CD4-positive, alpha-beta T cell treated with Interleukin-15 for 1 hour (primary cell): ENCODE measurements at regions not wholly inside any gene's neighbourhood (a gene's known extent, or its start where the extent isn't known, plus 50 kb on each side); places are given as distances from the start of the nearest gene placed in this dataset.

ENCODE experiments used
- DNase-seq: peaks from one replicate; pipeline ENCODE4 v3.0.0-alpha.2; 2020

DNA sequence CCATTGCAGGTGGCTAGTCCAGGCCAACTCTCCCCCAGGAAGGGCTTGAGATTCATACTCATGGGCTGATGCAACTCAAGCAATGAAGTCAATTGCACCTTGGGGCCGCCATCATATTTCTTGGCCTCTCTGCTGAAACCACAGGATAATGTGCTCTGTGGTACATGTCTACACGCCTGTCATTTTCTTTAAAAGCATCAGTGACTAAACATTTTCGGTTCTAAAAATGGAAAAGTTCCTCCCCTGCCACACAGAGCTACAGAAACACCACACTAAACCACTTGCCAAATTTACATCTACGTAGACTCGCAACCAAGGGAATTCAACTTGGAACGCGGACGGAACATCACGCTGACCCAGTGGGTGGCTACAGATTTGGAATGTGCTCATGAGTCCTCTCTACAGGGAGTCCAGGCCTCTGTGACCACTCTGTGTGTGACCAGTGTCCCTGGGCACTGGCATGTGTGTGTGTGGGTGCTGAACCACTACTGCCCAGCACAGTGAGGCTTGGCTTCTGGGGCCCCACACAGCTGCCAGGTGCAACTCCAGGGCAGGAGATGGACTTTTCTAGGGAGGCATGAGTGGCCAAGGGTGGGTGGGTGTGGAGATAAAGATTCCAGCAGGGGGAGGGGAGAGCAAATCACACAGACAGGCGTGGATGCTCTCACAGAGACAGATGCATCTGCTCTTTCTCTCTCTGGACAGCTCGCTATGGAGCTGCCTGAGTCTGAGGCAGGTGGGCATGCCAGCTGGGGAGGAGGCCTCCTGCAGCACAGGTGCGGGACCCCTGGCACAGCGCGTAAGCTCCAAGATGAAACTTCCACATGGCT is 261.9 kb downstream of the CTTN start:
- DNase-seq = no peak

GRCh38 chr11:70660889-70661197 is 262.5 kb downstream of the CTTN start:
- no peak for DNase-seq

DNA sequence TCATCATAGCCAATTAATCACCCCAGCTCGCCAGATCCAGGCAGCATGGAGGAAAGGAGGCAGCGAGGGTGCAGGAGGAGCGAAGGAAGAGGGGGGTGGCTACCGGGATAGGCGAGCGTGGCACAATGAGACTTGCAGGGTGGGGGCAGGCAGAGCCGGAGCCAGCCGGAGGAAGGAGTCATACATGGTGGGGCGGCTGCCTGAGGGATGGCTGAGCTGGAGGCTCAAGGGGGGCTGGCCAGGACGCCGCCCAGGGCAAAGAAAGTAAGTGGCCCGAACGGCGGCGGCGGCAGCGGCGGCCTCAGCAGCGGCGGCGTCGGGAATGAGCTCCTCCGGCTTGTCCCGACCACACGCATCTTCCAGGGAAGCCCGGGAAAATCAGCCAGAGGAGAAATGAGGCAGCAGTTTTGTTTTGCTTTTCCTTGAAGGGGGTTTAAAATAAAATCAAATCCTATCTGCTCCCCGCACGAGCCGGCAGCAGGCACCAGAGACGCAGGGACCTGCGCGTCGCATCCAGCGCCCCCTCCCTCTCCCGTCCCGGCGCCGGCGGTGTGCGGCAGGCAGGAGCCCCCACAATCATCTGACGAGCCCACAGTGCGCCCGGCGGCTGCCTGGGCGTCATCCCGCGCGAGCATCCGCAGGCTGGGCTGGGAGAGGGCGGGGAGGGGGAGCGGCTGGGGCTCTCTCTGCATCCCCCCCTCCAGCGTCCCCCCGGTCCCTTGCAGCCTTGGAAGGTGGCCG is 263.6 kb downstream of the CTTN start:
- DNase-seq = no peak

DNA sequence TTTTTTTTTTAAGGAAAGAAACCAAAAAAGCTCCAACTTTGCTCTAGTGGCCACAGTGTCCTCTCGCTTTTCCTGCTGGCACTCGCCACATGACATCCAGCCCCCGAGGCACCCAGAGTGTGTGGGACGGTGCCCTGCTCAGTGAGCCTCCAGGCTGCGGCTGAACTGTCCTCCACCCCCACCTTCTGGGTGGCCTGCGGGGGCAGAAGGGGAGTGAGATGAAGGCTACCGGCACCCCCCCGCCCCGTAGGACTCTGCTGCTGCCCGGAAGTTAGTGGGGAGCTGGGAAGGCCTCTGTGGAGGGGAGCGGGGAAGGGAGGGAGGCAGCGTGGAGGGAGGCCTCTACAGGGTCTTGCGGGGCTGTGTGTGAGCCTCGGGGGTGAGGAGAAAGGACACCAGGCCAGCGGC is 264.4 kb downstream of the CTTN start:
- DNase-seq = no peak

GRCh38 chr11:70663815-70664214 is 265.5 kb downstream of the CTTN start:
- DNase-seq = no peak

DNA sequence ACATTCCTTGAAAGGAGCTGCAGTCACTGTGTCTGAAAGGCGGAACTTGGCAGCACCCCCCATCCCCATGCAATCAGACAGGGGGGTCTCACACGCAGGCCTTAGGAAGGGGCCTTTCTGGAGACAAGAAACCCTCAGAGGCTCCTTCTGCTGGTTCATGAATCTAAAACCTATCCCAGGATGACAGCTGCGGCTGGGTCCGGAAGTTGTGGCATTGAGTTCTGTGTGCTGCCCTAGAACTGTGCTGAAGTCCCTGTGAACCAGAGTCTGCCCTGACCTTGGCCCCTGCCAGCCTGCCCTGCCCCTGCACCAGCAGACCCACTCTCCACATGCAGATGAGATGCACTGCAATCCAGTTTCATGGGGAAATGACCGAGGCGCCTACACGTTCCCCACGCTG is 268.0 kb downstream of the CTTN start:
- DNase-seq = no peak

GRCh38 chr11:70667767-70668166 is 269.4 kb downstream of the CTTN start:
- DNase-seq = no peak

GRCh38 chr11:70668204-70669202 is 270.2 kb downstream of the CTTN start:
- DNase-seq = no peak

DNA sequence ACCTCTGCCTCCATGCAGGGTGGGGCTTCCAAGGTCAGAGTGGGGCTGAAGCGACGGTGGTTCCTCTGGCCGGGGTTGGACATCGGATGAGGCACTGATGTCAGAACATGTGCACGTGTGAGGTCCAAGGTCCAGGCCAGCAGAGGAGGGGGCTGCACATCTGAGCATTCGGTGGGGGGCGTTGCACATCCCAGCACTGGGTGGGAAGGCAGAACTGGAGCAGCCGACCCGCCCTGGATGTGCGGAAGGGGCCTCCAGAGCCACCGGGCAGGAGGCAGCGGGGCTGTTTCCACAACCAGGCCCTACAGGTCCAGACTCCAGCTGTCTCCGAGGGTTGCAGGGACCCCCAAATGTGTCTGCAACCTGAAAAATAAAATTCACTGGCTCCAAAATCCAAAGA is 271.0 kb downstream of the CTTN start:
- DNase-seq = no peak

DNA sequence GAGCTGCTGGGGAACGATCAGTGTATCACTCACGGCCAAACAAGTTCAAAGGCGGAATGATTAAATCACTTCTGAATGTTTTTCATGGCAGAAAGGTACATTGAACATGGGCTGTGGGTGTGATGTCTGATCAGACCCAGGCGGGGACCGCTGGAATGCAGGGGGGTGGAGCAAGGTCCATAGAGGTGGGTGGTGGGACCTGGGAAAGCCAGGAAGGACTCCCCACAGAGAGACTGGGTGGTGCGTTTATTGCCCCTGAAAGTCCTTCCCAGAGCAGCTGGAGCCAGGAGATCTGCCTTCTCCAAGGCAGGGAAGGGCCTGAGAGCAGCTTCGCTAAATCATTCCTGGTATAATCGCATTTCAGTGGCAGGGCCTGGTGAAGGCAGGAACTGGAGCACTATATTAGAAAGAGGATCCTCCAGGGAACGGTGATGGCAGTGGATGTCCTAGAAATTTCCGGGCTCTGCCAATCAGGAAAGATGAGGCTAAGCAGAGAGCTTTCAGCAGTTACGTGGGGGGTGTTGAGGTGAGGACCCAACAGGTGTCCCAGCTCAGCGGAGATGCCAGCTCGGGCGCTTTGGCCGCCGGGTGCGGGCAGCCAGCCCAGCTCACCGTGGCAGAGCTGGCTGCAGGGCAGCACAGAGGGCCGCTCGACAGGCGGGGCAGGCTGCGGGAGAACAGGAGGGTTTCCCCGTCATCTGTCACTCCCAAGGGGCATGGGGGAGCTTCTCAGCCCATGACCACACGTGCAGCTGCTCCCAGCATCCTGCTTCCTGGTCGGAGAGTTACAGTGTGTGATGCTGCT is 271.7 kb downstream of the CTTN start:
- DNase-seq = no peak

DNA sequence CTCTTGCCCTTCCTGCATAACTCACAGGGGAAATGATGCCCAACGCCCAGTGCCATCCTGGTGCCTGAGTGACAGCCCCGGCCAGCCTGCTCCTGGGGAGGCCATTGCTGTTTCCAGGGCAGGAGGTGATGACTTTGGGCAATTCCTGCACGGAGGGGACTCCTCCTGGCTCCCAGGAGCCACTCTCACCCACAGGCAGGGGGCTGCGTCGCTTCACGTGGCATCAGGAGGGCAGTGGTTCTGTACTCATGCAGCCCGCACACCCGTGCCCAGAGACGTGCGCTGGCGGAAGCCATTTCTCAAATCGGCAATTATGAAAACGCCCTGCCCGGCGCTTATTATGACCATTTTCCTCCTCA is 272.3 kb downstream of the CTTN start:
- no peak for DNase-seq

DNA sequence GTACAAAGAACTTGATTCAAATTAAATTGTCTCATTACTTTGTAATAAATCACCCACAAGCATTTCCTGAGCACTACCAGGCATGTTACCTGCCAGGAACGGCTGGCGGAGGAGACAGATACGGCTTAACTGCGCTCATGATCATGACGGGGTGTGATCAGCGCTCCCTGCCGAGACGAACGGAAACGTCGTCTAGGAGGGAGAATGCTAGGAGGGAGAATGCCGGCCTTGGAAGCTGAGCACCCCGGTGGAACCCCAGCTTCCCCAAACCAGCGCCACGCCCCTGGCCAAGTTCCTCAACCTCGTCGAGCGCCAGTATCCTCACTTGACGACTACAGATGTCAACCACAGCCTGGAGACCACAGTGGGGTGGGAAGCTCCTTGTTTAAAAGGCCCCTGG is 272.8 kb downstream of the CTTN start:
- no peak for DNase-seq

GRCh38 chr11:70671611-70672010 is 273.3 kb downstream of the CTTN start:
- no peak for DNase-seq

GRCh38 chr11:70672991-70673653 is 274.8 kb downstream of the CTTN start:
- no peak for DNase-seq

- no peak for DNase-seq
Measured at GRCh38 chr11:70674605-70675004, 276.3 kb downstream of the CTTN start.

DNA sequence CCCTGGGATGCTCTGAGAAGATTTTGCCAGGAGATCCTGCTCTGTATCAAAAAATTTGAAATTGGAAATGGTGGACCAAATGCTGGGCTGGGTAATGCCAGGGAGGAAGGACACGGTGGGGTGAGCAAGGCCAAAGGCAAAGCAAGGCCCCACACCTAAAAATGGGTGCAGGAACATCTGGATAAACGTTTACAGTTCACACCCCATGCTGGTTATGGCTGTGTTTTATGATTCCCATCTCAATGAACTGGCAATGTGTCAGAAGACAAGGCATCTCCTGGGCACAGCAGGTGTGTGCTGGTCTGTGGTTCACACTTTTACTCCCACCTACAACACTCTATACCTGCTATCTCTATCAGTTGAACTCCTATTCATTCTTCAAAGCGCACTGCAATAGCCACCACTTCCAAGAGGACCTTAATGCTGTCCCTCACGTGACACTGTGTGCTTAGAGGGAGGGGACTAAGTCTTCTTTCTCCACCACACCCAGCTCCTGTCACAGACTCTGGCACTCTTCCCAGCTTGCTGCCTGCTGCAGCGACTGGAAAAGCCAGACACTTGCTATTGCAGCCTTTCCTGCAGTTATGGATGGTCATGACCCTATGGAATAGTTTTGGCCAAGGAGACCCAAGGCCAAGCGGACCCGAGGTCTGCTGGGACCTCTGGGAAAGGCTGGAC is 277.5 kb downstream of the CTTN start:
- DNase-seq = no peak

DNA sequence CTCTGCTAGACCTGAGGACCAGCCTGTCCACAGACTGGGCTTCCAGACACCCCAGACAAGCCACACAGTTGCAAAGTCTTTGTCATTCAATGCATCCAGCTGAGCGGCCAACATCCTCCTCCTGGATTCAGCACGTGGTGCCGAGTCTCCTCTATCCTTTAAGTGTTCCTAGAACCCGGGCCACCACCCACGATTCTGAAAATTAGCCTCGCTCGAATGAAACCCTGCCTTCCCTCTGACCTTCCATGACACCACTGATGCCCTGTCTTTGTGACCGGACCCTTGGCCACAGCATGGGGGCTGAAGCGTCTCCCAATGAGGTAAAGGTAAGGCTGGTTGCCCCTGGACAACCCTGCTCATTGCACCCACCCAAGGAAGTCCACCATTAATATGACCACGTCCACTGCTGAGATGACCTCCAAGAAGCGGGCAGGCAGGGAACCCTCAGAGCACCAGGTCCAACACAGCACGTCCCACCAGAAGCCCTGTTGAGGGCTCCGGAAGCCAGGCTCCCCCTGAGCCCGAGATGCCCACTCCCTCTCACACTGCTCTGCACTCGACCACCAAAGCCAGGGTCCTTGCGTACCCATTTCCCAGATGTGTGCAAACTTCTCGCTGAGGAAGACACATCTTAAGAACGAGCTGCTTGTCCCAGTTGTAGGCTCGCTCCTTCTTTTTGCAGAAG is 279.0 kb downstream of the CTTN start:
- no peak for DNase-seq

- DNase-seq = no peak
Measured at GRCh38 chr11:70678931-70679900, 280.9 kb downstream of the CTTN start.

DNA sequence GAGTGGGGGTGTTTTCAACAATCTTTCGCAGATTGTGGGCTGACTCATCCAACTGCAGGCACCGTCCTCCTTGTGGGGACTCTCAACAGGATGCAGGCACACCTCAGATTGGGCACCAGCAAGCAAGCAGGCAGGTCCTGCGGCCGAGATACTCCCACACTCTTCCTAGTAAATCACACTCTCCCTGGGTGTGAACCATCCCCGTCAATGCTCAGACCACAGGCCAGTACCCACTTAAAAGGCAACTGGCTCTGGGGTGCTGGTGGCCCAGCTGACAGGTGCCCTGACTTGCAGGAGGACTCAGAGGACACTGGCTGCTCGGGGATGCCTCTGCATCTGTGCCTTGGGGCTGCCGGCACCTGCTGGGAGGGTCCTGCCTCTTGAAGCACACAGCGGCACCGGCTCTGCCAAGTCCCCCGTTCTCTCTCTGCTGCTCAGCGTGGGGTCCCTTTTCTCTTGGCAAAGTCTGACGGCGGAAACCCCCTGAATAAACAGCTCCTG is 282.5 kb downstream of the CTTN start:
- DNase-seq = no peak
